ENCODE measurements at regions not wholly inside any gene's neighbourhood (a gene's known extent, or its start where the extent isn't known, plus 50 kb on each side); places are given as distances from the start of the nearest gene placed in this dataset.

DNA sequence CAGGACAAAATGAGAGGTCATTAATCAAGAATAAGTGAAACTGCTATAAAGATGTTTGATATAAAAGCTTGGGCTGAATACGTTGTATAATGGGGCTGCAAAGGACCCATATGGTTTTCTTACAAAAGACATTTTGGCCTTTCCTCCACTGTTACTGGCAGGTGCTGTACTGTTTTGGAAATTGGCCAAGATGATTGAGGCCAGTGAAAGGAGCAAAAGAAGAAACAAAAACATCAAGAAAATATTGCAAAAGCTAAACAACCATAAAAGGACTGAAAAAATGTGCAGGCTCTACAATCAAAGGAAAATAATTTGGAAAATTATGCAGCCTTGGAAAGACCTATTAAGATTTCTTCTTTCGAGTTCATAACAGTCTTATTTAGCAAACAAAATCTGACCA lies 222.2 kb upstream of the PPP1R2C start:
- TF ChIP-seq, protein P1, sequence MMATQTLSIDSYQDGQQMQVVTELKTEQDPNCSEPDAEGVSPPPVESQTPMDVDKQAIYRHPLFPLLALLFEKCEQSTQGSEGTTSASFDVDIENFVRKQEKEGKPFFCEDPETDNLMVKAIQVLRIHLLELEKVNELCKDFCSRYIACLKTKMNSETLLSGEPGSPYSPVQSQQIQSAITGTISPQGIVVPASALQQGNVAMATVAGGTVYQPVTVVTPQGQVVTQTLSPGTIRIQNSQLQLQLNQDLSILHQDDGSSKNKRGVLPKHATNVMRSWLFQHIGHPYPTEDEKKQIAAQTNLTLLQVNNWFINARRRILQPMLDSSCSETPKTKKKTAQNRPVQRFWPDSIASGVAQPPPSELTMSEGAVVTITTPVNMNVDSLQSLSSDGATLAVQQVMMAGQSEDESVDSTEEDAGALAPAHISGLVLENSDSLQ (IDR thresholded peaks at IDR 0.05) = no peak
- TF ChIP-seq SP1 (IDR thresholded peaks at IDR 0.05) (no peak), FOXM1 (IDR thresholded peaks at IDR 0.05; ENCODE audit: borderline replicate concordance) (no peak), BHLHE40 (IDR thresholded peaks at IDR 0.05; ENCODE audit: borderline replicate concordance) (no peak), FOXA1 (IDR thresholded peaks at IDR 0.05) (no peak), ARNT (IDR thresholded peaks at IDR 0.05) (no peak)

Measured in HEK293T (cell line).